ENCODE measurements at regions not wholly inside any gene's neighbourhood (a gene's known extent, or its start where the extent isn't known, plus 50 kb on each side); places are given as distances from the start of the nearest gene placed in this dataset.

DNA sequence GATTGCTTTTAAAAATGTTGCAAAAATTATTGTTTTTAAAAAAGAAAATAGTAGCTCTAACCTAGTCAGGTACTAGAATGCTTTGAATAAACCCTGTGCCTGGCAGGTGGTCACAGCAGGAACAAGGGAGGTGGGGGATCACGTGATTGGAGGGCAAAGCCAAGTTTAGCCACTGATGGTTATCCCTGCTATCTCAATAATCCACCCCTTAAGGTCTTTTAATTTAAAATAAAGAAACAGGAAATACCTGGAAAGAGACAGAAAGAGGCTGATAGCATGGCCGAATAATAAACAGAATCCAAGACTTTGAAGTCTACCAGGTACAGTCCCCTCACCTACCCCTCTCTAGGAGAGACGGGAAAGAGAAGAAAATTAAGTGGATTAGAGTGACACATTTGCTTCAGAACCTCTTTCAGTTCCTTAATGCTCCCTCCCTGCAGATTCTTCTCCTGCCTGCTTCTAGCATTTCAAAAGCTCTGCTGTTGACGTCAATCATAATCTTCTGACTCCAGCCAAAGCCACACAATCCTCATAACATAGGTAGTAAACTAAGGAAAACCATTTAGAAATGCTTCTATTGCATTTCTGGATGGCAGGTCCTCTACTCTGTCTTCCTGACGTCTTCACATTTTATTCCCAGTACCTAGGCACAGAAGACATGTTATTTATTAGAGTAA, 303.4 kb upstream of the MME start:
- FAIRE-seq (no peak), DNase-seq (ENCODE audit: low spot score in 2 of 2) (no peak)

DNA sequence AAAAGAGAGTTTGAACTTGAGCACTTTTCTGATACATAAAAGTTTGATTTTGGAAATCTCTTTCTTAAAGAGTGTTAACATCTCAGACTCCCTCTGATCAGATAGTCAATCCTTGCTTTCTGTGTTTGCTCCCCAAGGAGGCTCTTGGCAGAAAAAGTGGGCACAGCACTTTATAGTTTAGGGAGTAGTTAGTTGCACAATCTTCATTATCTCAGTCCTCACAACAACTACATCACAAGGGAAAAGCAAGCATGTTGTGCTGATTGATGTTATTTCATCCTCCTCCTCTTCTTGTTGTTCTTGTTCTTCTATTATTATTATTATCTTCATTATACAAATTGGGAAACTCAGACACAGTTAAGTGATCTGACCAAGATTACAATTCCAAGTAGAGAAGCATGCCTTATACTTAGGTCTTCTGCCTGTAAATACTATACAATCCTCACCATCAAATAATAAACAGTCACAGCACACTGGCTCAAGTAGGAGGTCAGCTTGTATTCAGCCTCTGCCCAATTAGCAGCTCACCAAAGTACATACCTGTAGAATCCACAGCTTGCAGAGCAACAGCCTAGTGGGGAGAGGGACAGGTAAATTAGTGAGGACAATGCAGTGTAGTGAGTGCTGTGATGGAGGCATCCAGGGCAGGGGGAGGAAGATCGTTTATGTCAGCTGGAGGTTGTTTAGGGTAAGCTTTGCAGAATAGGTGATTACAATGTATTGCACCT, 304.1 kb upstream of the MME start:
- DNase-seq (ENCODE audit: low spot score in 2 of 2) (no peak), FAIRE-seq (no peak)

DNA sequence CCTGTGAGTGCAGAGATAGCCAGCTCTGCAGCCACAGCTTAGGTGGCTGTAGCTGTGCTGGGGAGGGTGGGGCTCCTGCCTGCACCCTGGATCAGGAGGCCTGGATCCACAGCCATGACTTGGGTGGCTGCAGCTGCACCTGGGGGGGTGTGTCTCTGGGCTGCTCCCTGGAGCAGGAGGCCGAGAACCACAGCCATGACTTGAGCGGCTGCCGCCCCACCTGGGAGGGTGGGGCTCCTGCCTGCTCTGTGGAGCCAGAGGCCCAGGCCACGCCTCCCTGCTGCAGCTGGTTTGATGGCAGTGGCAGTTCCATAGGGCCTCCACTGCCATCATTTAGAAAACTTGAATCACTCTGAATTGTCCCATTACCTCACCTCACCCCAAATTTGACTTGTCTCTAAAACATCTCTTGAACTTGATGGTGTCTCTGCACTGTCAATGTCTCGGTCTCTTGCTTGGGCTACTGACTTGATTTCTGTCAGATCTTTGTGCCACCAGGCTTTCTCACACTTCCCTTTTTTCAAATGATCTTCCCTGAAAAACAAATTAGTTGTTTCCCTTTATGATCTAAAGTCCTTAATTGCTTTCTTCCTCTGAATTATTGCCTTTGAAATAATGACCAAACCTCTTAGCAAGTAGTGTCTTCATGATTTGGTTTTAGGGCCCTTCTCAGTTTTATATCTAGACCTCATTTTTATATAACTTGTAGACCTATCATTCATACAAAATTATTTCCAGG, 313.2 kb upstream of the MME start:
- FAIRE-seq = no peak

DNA sequence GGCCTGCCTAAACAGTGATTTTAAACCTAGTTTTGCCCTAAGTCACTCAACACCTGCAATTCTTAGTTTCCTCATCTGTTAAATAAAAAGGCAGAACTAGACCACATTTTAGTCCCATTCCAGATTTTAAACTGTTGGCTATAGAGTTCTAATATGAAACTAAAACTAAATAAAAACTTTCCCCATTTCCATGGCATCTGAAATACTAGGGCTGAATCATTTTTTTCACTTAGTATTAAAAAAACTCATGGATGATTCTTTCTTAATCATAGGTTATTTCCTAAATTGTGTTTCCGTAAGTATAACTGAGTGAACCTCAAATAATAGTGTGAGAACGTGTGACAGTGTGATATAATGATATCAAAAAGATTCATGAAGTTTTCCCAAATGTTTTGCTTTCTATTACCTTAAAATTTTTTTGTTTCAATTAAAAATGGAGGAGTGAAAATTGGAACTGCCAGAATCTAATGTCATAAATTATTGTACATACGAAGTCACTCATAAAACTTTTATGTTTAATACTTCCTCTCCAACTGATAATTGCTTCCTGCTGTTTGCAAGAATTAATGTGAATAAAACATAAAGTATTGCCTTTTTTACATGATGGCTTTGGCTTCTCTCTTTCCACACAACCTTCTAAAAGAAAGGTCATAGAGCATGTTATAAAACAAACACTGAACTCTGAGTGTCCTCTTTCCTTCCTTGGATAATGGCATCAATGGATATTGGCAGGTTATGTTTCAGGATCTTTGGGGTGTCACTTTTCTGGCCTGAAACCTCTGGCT, 315.1 kb upstream of the MME start:
- DNase-seq (ENCODE audit: low spot score in 2 of 2) (no peak), FAIRE-seq (no peak)

More for the DNA sequence above, 313.2 kb upstream of the MME start:
- no peak for DNase-seq (ENCODE audit: low spot score in 2 of 2)

DNA sequence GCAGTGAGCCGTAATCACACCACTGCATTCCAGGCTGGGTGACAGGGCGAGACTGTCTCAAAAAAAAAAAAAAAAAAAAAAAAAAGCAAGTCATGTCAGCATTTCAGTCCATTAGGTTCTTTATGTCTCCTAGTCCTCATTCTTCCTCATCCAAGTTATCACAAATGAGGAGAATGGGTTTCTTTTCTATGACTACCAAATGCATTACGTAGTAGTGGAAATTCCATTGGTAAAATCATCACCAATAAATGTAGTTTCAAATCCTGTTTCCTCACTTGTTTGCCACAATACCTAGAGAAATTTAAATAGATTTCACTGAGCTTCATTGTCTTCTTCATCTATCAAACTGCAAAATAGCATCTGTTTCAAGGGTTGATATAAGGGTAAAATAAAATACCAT, 317.6 kb upstream of the MME start:
- FAIRE-seq (no peak), DNase-seq (ENCODE audit: low spot score in 2 of 2) (no peak)

DNA sequence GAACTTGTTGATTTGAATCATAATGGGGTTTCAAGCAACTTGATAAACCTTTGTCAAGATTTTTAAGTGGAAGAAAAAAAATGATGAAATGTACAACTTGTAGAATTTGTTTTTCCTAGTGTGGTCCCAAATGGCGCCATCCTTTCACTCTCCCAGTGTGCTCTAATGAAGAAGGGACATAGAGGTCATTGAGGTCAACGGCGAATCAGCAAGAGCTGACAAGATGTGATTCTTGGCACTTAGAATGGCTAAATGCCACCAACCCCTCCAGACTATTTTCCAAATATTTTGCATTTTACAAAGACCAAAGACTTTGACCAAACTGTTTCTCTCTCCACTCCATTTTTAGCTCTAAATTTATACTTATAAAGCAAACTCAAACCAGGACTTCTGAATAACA, 320.2 kb upstream of the MME start:
- FAIRE-seq = no peak
- no peak for DNase-seq (ENCODE audit: low spot score in 2 of 2)

DNA sequence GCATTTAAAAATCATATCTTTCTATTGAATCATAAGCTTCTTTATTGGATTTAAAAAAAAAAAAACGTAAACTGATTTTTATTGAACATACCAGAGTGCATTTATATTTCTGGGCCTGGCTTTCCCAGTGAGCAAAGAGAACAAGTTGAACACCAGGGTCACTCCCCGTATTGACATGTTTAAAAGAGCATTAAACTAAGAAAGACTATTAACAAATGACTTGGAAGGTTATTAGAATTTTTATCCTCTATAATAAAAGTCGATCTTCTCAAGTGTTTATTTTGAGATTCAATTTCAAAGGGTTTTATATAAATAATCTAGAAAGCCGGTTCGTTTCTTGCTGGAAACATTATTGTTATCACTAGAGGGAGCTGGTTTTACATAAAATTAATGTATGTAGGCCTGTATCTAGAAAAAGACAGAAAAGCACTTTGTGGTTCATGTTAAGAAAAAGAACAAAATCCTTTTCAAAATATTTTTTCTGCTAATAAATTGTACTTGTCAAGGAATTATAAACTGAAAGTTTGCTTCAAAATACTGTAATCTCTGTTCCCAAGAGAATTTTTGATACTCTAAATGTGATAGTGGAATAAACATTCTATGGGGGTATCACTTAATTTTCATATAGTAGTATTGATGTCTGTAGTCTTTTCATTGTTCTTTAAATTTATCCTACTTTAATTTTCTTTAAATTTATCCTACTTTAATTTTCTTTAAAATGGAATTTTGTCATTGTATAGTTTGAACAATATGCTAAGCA, 321.8 kb upstream of the MME start:
- DNase-seq (ENCODE audit: low spot score in 2 of 2) = peak in 1 of 2 donors; percentile 5
- peak; percentile 82 for FAIRE-seq

DNA sequence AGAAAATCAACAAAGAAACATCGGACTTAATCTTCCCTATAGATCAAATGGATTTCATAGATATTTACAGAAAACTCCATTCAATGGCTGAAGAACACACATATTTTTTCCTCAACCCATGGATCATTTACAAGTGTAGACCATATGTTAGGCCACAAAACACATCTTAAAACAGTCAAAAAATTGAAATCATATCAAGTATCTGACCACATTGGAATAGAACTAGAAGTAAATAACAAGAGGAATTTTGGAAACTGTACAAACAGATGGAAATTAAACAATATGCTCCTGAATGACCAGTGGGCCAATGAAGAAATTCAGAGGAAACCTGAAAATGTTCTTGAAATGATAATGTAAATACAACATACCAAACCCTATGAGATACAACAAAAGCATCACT, 323.1 kb upstream of the GPR149 start:
- FAIRE-seq (no peak), DNase-seq (ENCODE audit: low spot score in 2 of 2) (no peak)

DNA sequence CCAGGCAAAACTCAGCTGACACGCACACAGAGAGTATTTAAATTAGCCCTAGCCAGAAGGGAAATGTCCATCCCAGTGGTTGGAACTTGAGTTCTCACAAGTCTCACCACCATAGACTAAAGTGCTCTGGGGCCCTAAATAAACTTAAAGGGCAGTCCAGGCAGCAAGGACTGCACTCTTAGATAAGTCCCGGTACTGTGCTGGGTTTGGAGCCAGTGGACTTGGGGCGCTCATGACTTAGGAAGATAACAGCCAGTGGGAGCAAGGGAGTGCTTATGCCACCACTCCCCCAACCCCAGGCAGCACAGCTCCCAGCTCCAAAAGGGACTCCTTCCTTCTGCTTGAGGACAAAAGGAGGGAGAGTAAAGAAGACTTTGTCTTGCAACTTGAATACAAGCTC, 319.5 kb upstream of the GPR149 start:
- FAIRE-seq (no peak), DNase-seq (ENCODE audit: low spot score in 2 of 2) (no peak)

DNA sequence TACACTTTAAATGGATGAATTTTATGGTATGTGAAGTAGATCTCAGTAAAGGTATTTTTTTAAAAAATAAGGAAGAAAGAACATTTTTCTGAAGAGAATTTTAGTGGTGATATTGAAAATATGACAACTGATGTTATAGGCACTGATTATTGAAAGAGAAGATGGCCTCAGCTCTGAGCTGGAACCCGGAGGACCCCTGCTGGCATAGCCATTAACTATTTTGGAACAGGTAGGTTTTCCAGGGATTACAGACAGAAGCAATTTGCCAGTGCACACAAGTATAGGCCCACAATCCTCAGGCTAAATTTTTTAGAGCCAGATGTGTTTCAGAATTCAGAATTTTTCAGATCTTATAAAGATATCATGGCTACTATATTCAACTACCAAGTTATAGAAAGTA, 315.9 kb upstream of the GPR149 start:
- DNase-seq (ENCODE audit: low spot score in 2 of 2) = no peak
- no peak for FAIRE-seq

DNA sequence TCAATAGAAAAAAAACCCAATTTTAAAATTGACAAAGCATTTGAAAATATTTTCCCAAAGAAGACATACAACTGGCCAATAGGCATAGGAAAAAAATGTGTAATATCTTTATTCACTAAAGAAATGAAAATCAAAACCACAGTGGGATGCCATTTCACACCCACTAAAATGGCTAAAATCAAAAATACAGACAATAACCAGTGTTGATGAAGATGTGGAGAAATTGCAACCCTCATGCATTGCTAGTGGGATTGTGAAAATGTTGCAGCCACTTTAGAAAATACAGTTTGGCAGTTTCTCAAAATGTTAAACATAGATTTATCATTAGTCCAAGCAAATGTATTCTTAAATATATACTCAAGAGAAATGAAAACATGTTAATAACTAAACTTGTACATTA, 315.1 kb upstream of the GPR149 start:
- DNase-seq (ENCODE audit: low spot score in 2 of 2) (no peak), FAIRE-seq (no peak)

DNA sequence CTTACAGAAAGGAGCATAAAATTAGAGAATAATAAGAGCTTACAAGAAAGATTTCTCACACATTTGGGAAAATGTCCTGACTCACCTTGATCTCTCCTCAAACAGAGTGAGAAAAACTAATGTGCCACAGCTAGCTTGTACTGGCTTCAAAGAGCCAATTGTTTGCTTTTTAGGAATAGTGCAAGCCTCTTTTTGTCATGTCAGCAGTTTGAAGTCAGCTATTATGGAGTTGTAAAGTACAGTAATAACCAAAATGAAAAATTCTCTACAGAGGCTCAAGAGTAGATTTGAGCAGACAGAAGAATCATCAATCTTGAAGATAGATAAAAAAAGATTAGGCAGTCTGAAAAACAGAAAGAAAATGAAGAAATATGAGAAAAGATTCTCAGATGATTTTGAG, 313.4 kb upstream of the GPR149 start:
- DNase-seq (ENCODE audit: low spot score in 2 of 2) (no peak), FAIRE-seq (no peak)

DNA sequence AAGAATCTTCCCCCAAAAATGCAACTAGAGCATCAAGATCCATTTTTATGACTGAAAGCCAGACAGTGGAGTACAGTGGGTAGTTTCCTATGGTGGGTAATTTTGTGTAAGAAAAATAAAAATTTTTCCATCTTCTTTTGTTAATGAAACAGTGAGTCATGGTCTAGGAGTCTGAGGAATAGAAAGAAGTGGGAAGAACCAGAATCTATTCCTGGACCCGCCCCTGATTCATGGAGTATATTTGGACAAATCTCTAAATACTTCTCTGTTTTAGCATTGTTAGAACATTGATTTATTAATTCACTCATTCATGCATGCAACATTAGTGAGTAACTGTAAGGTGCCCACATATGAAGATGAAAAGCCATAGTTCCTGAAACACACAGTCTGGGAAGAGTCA, 304.5 kb upstream of the GPR149 start:
- FAIRE-seq (no peak), DNase-seq (ENCODE audit: low spot score in 2 of 2) (no peak)

DNA sequence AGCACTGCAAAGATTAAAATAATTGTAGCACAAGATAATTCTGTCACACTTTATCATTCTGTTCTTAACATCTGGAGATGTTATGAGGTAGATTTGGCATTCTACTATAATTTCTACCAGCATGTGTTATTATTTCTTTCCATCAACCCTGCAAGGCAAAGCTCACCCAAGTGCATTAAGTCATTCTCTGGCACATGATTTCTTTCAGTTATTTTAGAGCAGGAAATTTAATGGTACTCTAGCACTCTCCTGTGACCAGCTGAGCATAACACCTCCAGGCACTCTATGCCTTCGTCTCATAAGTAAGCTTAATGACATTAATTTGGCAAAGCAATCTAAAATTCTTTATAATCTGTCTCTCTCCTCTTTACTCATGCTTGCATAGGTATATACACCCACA, 300.2 kb upstream of the GPR149 start:
- no peak for FAIRE-seq
- no peak for DNase-seq (ENCODE audit: low spot score in 2 of 2)

DNA sequence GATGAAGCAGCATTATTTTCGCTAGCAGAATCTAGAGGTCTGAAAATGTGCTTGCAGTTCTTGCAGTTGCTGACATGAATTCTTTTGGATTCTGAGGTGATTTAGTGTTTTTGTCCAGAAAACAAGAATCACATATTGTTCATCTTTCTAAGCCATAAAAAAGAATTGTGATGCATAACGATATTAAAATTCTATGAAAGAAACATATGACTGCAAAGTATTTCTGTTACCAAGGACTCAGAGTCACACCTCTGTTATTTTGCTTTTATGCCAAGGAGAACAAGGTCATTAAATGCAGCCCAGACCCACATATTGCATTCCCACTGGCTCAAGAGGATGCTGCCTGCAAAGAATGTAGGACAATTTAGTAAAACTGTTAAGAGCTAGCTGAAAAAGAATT, 299.8 kb upstream of the GPR149 start:
- no peak for FAIRE-seq
- DNase-seq (ENCODE audit: low spot score in 2 of 2) = no peak

DNA sequence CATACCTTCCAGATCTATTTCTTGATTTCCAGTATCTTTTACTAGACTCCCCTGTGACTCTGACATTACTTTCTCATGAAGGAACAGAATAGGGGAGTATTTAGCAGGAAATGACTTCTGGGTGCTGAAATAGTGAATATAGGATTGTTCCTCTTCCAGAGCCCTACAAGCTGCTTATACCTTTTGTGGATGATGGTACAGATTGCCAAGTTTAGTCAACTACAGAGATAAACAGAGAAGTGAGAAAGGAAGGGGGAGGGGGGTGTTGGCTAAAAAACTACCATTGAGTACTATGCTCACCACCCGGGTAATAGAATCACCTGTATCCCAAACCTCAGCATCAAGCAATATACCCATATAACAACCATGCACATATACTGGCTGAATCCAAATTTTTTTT, 298.3 kb upstream of the GPR149 start:
- FAIRE-seq (no peak), DNase-seq (ENCODE audit: low spot score in 2 of 2) (no peak)

DNA sequence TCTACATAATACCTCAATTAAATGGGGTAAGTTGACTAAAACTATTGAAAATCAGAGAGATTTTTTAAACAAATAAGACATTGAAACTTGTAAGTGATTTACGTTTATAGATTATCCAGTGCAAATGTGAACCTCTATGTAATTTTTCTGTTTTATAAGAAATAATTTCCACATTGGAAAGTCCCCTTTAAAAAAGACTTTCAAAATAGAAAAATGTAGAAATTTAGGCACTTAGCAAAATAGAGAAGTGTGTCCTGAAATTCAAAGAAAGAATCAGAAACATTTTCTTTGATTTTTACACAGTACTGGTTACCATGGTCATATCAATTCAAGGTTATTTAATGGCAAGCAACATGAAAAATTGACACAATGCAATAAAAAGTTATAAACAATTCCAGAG, 290.9 kb upstream of the GPR149 start:
- FAIRE-seq (no peak), DNase-seq (ENCODE audit: low spot score in 2 of 2) (no peak)

DNA sequence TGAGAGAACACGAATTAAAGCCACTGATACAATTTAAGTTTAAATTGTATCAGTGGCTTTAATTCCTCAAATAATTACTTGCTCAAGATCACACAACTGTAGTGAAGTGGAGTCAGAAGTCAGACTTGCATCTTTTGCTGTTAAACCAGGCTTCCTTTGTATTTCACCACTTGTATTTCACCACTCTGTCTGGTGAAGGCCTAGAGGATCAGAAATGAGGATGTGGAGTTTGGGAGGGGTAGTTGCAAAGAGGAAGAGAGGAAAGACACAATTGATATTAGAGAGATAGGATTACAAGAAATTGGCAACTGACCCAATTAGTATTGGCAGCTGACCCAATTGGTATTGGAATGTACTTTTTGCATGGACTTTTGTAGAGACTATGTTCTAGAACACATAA, 288.1 kb upstream of the GPR149 start:
- FAIRE-seq = no peak
- no peak for DNase-seq (ENCODE audit: low spot score in 2 of 2)

DNA sequence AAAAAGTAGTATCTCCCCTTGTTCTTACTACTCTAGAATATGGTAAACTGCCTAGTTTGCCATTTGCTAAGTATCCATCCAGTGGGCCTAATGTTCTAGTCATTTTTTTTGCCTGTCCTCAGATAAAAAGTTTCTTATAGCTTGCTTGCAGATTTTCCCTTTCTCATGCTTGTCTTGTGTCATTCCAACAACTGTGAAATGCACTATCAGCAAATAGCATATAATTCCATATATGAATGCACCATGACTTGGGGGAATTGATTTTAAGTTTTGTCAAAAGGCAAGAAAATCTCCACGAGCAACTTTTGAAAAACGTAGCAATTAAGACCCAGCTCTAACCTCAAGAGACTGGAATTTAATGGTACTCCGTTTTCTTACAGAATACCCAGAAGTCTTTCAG, 286.2 kb upstream of the GPR149 start:
- no peak for DNase-seq (ENCODE audit: low spot score in 2 of 2)
- FAIRE-seq = no peak

DNA sequence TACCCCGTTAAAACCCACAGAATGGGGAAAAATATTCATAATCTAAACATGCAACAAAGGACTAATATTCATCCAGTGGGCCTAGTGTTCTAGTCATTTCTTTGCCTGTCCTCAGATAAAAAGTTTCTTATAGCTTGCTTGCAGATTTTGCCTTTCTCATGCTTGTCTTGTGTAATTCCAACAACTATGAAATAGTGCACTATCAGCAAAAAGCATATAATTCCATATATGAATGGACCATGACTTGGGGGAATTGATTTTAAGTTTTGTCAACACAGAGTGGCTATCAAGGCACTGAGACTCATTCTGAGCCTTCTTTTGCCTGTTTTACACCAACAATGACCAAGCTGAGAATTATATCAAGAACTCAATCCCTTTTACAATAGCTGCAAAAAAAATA, 278.6 kb upstream of the GPR149 start:
- DNase-seq (ENCODE audit: low spot score in 2 of 2) (no peak), FAIRE-seq (no peak)
